GM13976 (cell line): ENCODE measurements at regions not wholly inside any gene's neighbourhood (a gene's known extent, or its start where the extent isn't known, plus 50 kb on each side); places are given as distances from the start of the nearest gene placed in this dataset.

ENCODE experiments used
- DNase-seq: peaks from one replicate; pipeline ENCODE4 v3.0.0; 2012; ENCODE audit warnings: low spot score
- CTCF ChIP-seq: IDR thresholded peaks from 2 replicates; pipeline ENCODE4 v1.5.1; 2012; ENCODE audit warnings: borderline replicate concordance, mild to moderate bottlenecking; ENCODE audit not compliant: insufficient read depth; ENCODE audit errors: extremely low read depth, missing control alignments, control extremely low read depth
- in situ Hi-C: fragments of 300-500 bp; cut with MboI; formaldehyde crosslinking; loops from one replicate; pipeline ENCODE4 v1.12.0; 2022; ENCODE audit warnings: low sequenced_read_pairs, mixed read lengths, inconsistent platforms; ENCODE audit not compliant: unreplicated experiment

DNA sequence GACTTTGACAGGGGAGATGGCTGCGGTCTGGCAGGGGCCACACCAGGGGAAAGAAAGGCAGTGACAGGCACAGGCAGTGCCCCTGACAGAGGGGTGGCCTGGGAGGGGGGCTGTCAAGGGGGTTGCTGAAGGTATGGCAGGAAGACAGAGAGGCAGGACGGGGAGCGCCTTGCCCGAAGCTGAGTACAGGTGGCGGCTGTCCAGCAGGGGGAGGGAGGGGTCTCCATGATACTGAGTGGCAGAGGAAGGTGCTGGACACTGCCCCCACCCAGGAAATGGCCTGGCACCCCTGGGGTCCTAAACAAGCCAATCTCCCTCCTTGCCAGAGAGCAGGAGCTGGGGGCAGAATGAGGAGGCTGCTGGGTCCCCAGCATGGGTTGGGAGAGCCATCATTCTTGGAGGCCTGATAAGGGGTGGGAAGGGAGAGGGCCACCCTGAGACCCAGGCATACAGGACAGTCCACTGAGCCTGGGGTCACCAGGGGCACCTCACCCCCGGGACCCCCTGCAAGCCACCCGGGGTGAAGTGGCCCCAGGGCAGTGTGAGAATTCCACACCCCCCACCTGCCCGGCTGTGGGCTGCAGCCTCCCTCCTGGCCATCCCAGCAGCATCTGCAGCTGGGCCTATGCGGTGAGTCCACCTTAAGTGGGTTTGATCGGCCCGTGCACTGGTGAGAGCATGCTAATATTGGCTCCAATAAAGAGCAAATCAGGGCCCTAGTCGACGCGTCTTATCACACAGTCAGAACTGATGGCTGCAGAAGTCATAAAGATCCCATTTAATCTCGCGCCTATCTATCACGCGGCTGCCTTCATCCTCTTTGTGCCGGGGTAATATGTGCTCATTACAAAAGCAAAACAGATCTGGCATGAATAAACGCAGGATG, 108.5 kb downstream of the FAM53A start:
- no peak for TF ChIP-seq CTCF
- in situ Hi-C loops: no loop called here
- no peak for DNase-seq

GRCh38 chr4:1574601-1575417, 109.3 kb downstream of the FAM53A start:
- TF ChIP-seq CTCF: no peak
- no peak for DNase-seq
- in situ Hi-C loops: no loop called here

GRCh38 chr4:1573830-1574459, 110.2 kb downstream of the FAM53A start:
- TF ChIP-seq CTCF: no peak
- no peak for DNase-seq
- in situ Hi-C loops: no loop called here

DNA sequence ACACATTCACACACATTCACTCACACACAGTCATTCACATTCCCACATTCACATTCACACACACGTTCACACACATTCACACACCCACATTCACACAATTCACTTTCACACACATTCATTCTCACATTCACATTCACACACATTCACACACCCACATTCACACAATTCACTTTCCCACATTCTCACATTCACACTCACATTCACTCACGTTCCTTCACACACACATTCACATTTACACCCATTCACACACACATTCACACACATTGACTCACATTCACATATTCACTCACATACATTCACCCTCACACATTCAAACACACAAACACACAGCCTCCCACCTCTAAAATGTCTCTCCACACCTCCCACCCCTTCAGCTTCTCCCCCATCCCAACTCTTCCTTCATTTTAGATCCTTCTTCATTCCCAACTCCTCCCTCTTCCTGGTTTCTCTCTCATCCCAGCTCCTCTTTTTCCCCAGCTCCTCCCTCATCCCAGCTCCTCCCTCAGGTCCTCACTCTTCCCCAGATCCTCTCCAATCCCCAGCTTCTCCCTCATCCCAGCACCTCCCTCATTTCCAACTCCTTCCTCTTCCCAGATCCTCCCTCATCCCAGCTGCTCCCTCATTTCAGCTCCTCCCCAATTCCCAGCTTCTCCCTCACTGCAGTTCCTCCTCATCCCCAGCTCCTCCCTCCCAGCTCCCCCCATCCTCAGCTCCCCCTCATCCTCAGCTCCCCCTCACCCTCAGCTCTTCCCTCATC, 111.0 kb downstream of the FAM53A start:
- in situ Hi-C loops: no loop called here
- no peak for TF ChIP-seq CTCF
- no peak for DNase-seq

DNA sequence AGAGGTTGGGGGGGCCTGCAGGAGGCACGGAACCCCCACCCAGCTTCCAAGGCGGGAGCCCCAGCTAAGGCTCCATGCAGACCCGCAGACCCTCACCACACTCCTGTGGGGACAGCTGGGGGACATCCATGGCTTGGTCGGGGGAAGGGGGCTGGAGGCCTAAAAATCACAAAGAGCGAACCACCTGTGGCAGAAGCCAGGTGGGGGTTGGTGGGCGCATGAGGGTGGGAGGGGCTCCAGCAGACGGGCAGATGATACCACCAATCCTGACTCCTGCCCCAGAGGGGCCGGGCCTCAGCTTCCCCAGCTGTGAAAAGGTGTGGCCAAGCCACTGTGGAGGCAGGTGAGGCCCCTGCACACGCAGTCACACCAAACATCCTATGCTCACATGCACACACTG, 111.6 kb downstream of the FAM53A start:
- in situ Hi-C loops: no loop called here
- TF ChIP-seq CTCF: no peak

GRCh38 chr4:1572010-1572385, 112.1 kb downstream of the FAM53A start:
- in situ Hi-C loops: no loop called here
- no peak for TF ChIP-seq CTCF
- no peak for DNase-seq

More for the DNA sequence above, 111.6 kb downstream of the FAM53A start:
- no peak for DNase-seq
